GM21381 (cell line): ENCODE measurements at regions not wholly inside any gene's neighbourhood (a gene's known extent, or its start where the extent isn't known, plus 50 kb on each side); places are given as distances from the start of the nearest gene placed in this dataset.

ENCODE experiments used
- ATAC-seq: cut with Tn5 transposase; IDR thresholded peaks from one replicate; pipeline ENCODE4 v1.9.1; 2021; ENCODE audit warnings: mild to moderate bottlenecking, moderate library complexity; ENCODE audit not compliant: unreplicated experiment

- no peak for ATAC-seq
Measured at GRCh38 chr16:55041540-55042234, 111.0 kb downstream of the IRX5 start.

DNA sequence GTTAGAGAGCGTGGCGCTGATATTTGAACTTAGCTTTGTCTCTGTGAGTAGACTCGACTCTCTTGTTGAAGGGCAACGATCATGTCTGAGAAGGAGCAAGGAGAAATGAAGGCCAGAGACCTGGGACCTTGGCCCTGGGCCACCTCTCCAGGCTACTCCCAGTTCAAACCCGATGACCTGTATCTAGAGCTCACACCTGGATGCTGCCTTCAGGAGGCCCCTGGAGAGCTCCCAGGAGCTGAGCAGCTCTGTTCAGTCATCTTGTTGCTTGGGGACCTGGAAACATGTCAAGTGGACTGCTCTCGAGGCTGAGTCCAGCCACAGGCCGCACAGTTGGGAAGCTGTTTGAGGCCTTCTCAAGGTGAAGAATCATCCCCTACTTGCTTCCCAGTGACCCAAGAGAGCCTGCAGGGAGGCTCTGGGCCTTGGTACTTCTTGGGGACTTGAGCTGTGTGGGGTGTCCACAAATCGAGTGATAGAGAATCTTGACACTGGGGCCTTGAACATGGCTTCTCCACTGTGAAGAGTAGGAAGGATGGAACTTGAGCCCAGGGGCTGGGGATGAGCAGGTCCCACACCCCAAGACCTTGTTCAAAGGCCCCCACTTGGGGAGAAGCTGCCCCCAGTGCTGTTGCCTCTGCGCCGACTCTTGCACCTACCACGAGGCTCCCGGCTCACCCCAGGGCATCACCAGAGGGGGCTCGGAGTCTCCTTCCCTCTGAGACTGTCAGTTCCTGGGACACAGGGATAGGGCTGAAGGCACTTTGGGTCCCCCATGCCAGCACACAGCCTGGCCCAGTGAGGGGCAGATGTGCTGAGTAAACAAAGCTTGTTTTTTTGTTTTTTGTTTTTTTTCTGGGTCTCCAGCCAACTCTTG, 112.1 kb downstream of the IRX5 start:
- no peak for ATAC-seq

GRCh38 chr16:55043499-55043898, 112.8 kb downstream of the IRX5 start:
- no peak for ATAC-seq

GRCh38 chr16:55044201-55044975, 113.7 kb downstream of the IRX5 start:
- no peak for ATAC-seq

DNA sequence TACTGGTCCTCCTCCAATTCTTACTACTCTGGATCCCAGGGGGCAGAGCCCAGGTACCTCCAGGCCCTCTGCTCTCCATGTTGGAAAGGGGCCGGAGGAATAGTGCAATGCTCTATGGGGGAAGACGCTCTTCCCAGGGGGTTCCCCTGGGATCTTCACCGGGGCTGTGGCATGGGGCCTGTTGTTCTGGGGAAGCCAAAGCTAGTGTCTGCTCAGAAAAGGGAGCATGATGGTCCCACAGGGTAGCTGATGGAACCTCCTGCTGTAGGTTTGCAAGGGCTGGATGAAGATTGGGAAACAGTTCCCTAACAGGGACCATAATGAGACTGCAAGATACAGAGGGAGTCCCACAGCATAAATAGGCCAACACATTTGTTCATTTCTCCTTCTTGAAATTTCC, 114.7 kb downstream of the IRX5 start:
- no peak for ATAC-seq

- ATAC-seq = no peak
Measured at GRCh38 chr16:55045756-55046460, 115.2 kb downstream of the IRX5 start.

DNA sequence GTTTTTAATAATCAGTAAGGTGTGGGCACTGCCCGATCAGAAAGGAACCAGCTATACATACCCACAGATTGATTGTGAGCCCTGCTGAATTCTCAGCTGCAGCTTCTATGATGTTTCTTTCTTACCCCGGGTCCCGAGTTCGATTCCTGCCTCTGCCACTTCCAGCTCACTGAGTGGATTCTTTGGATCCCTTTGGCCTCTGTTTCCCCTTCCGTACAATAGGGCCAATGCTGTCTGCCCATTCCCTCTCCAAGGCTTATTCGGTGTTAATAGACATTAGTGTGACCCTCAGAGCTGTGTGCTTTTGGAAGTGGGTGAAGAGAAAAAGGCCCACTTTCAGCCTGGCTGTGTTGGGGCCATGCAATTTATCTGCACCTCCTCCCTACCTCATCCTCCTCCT, 115.8 kb downstream of the IRX5 start:
- no peak for ATAC-seq

DNA sequence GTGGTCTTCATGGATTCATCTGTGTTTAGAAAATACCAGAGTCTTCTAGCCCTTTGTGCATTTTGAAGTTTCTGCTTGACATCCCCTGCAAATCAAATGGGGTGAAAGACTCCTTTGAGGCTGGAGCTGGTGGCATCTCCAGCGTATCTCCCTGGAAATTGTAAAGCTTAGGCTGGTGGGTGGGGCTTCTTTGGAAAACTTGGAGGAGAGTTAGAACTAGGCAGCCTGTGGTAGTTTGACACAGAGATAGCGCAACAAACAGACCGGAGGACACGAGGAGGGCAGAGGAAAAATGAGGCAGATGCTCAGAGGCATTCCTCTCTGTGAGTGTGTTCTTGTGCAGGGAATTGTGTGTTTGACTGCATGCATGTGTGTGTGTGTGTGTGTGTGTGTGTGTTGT, 116.3 kb downstream of the IRX5 start:
- ATAC-seq = no peak

DNA sequence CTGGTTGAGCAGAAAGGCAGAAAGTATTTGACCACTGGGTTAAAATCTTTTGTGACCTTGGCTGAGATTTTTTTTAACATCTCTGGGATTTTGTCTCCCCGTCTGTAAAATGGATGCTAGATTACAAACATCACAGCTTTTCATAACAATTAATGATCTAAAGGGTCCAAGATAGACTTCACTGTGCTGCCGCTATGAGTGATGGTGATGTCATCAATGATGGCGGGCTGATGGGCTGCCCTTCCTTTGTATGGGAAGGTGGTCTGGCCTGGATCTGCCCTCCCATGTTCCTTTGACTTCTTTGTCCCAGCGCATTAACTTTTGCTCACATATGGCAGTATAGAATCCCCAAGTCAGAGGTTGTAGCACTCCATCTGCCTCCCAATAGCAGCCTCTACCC, 116.7 kb downstream of the IRX5 start:
- no peak for ATAC-seq

DNA sequence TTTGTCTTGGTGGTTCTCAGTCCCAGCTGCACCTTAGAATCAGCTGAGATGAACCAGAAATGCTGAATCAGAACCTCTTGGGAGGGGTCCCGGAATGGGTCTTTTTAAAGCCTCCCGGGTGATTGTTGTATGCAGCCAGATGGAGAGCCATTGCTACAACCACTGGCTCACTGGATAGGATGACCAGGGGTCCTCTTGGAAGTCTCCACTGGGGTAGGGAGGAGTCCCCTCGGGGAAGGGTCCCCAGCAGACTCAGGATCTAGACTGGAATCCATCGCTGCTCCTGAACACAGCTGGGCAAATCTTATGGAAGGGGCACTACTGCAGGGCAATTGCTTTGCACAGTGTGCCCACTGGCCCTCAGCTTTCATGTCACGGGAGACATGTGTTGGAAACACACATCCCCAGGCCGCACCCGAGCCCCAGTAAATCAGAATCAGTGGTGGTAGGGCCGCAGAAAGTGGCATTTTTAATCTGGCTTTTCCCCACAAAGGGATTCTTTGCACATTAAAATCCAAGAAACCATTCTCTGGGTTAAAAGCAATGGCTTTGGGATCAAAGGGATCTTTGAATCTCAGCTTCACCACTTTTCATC, 117.3 kb downstream of the IRX5 start:
- no peak for ATAC-seq

GRCh38 chr16:55048745-55049144, 118.1 kb downstream of the IRX5 start:
- no peak for ATAC-seq

- ATAC-seq = no peak
Measured at GRCh38 chr16:55051571-55052347, 121.1 kb downstream of the IRX5 start.

- no peak for ATAC-seq
Measured at GRCh38 chr16:55052348-55052734, 121.7 kb downstream of the IRX5 start.

GRCh38 chr16:55052741-55053415, 122.2 kb downstream of the IRX5 start:
- ATAC-seq = no peak

GRCh38 chr16:55055262-55055661, 124.6 kb downstream of the IRX5 start:
- no peak for ATAC-seq

- no peak for ATAC-seq
Measured at GRCh38 chr16:55056585-55057401, 126.1 kb downstream of the IRX5 start.

DNA sequence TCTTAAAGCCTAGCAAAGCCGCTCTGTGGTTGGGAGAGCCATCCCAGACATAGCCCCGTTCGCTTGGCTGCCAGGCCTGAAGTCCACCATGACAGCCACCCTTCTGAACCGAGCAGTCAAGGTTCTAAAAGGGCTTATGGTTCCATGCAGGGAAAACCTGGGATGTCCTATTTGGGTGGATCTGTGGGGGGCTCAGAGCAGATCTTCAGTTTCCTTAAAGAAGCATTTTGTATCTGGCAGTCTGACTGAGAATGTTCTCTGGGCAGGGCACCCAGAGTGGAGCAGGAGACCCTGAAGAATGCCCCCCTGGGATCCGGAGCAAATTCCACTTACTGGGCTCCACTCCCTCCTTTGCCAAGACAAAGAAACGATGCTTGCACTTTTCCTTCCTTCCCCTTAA, 127.2 kb downstream of the IRX5 start:
- ATAC-seq = no peak

- ATAC-seq = no peak
Measured at GRCh38 chr16:55058576-55058975, 127.9 kb downstream of the IRX5 start.
